Small intestine (tissue), 7 donors: ENCODE measurements at regions not wholly inside any gene's neighbourhood (a gene's known extent, or its start where the extent isn't known, plus 50 kb on each side); places are given as distances from the start of the nearest gene placed in this dataset.

Source experiments
- DNase-seq, 2 donors: peaks; one replicate each; pipeline versions ENCODE4 v3.0.0 to v3.0.0-alpha.2; 2013
- FAIRE-seq: peaks from 2 replicates; lab custom pipeline; 2012; peaks lifted over from hg19 to GRCh38; lab: Jason Lieb, UNC
- H3K27ac ChIP-seq, 3 donors: one replicate each; pipeline ENCODE4 v1.5.1; 2013; ENCODE audit warnings: low read length in 2 of 3, mild to moderate bottlenecking in 2 of 3, control low read depth in 1 of 3, inconsistent platforms in 1 of 3, low read depth in 1 of 3, moderate library complexity in 1 of 3
- H3K27me3 ChIP-seq, 3 donors: one replicate each; pipeline ENCODE4 v1.6.1; 2013; ENCODE audit warnings: low read length in 3 of 3, inconsistent platforms in 1 of 3; ENCODE audit not compliant: control insufficient read depth in 3 of 3, insufficient read depth in 3 of 3
- H3K36me3 ChIP-seq, 3 donors: one replicate each; pipeline ENCODE4 v1.6.1; 2013; ENCODE audit warnings: low read length in 3 of 3, inconsistent platforms in 1 of 3, low read depth in 1 of 3, mild to moderate bottlenecking in 1 of 3, moderate library complexity in 1 of 3; ENCODE audit not compliant: control insufficient read depth in 3 of 3, insufficient read depth in 2 of 3
- H3K4me1 ChIP-seq, 3 donors: one replicate each; pipeline ENCODE4 v1.6.1; 2013; ENCODE audit warnings: low read length in 2 of 3, inconsistent platforms in 1 of 3, low read depth in 1 of 3, mild to moderate bottlenecking in 1 of 3, moderate library complexity in 1 of 3; ENCODE audit not compliant: control insufficient read depth in 3 of 3, insufficient read depth in 2 of 3
- H3K4me3 ChIP-seq, 3 donors: one replicate each; pipeline ENCODE4 v1.5.1; 2013; ENCODE audit warnings: low read length in 3 of 3, control low read depth in 1 of 3, inconsistent platforms in 1 of 3, low read depth in 1 of 3, mild to moderate bottlenecking in 1 of 3, moderate library complexity in 1 of 3
- H3K9me3 ChIP-seq, 2 donors: one replicate each; pipeline ENCODE4 v1.6.1; 2013; ENCODE audit warnings: low read depth in 1 of 2, low read length in 1 of 2; ENCODE audit not compliant: control insufficient read depth in 2 of 2, insufficient read depth in 1 of 2
- WGBS, 3 donors: extraction: QIAGEN DNeasy Blood & Tissue Kit; methylation state at CpG; one replicate each; pipeline ENCODE4 v1.1.7; 2013; 5-methylcytosine and 5-hydroxymethylcytosine counted together
- donor health status: healthy with polysubstance abuse.
- donor health status: control.
- donor health status: control.
- donor health status: Bipolar disorder and iron deficiency.
- donor health status: healthy.

GRCh38 chr15:62491642-62492041 lies 326.6 kb upstream of the C2CD4B start:
- DNase-seq = no peak
- H3K36me3 ChIP-seq = no peaks in the 10 kb centered on the region
- FAIRE-seq = no peak
- 69 to 83% (median 78%) methylated on average over 2 of the region's 2 CpGs for WGBS, 3 donors
- H3K4me1 ChIP-seq = peaks cover 0 to 14% (median 0%) of the 10 kb centered on the region in 3 donors
- H3K27me3 ChIP-seq = no peaks in the 10 kb centered on the region
- no peaks in the 10 kb centered on the region for H3K9me3 ChIP-seq
- H3K27ac ChIP-seq = no peak overlapping the region
- H3K4me3 ChIP-seq = no peak overlapping the region

- Histone ChIP-seq H3K27ac (no peak overlapping the region), H3K27me3 (no peaks in the 10 kb centered on the region), H3K4me1 (peaks cover 0 to 14% (median 0%) of the 10 kb centered on the region in 3 donors), H3K36me3 (no peaks in the 10 kb centered on the region), H3K4me3 (no peak overlapping the region), H3K9me3 (no peaks in the 10 kb centered on the region)
- 68 to 84% (median 79%) methylated on average over 6 of the region's 6 CpGs for WGBS, 3 donors
- DNase-seq (no peak), FAIRE-seq (no peak)
Measured at GRCh38 chr15:62492900-62493299, 327.8 kb upstream of the C2CD4B start.

GRCh38 chr15:62494197-62494596 lies 329.1 kb upstream of the C2CD4B start:
- Histone ChIP-seq H3K4me1 (peaks cover 0 to 14% (median 0%) of the 10 kb centered on the region in 3 donors), H3K27me3 (no peaks in the 10 kb centered on the region), H3K4me3 (no peak overlapping the region), H3K9me3 (no peaks in the 10 kb centered on the region), H3K36me3 (no peaks in the 10 kb centered on the region), H3K27ac (no peak overlapping the region)
- DNase-seq = no peak
- 75 to 88% (median 85%) methylated on average over 4 of the region's 4 CpGs for WGBS, 3 donors
- no peak for FAIRE-seq

GRCh38 chr15:62495670-62496614 lies 330.9 kb upstream of the C2CD4B start:
- Histone ChIP-seq H3K27ac (peak overlapping the region in 1 of 3 donors; percentile 61), H3K36me3 (no peaks in the 10 kb centered on the region)

GRCh38 chr15:62497356-62497755 lies 332.3 kb upstream of the C2CD4B start:
- no peak for DNase-seq

More at GRCh38 chr15:62495670-62496614, 330.9 kb upstream of the C2CD4B start:
- H3K4me1 ChIP-seq = peaks cover 0 to 14% (median 0%) of the 10 kb centered on the region in 3 donors
- 53 to 61% (median 60%) methylated on average over 9 of the region's 9 CpGs for WGBS, 3 donors
- no peak for FAIRE-seq
- H3K4me3 ChIP-seq = no peak overlapping the region
- H3K27me3 ChIP-seq = no peaks in the 10 kb centered on the region
- DNase-seq = peak in 1 of 2 donors; percentile 40
- no peaks in the 10 kb centered on the region for H3K9me3 ChIP-seq

GRCh38 chr15:62498278-62498677 lies 333.2 kb upstream of the C2CD4B start:
- Histone ChIP-seq H3K36me3 (no peaks in the 10 kb centered on the region), H3K9me3 (no peaks in the 10 kb centered on the region), H3K27ac (no peak overlapping the region), H3K4me3 (no peak overlapping the region), H3K27me3 (no peaks in the 10 kb centered on the region), H3K4me1 (peaks cover 0 to 14% (median 0%) of the 10 kb centered on the region in 3 donors)
- WGBS, 3 donors = 87 to 91% (median 87%) methylated on average over 4 of the region's 4 CpGs
- FAIRE-seq (no peak), DNase-seq (no peak)

More at GRCh38 chr15:62497356-62497755, 332.3 kb upstream of the C2CD4B start:
- 73 to 88% (median 78%) methylated on average over 2 of the region's 2 CpGs for WGBS, 3 donors
- Histone ChIP-seq H3K27me3 (no peaks in the 10 kb centered on the region), H3K9me3 (no peaks in the 10 kb centered on the region), H3K36me3 (no peaks in the 10 kb centered on the region), H3K27ac (no peak overlapping the region), H3K4me1 (peaks cover 0 to 14% (median 0%) of the 10 kb centered on the region in 3 donors), H3K4me3 (no peak overlapping the region)
- FAIRE-seq = no peak

GRCh38 chr15:62498712-62499111 lies 333.6 kb upstream of the C2CD4B start:
- Histone ChIP-seq H3K4me3 (no peak overlapping the region), H3K36me3 (no peaks in the 10 kb centered on the region), H3K4me1 (peaks cover 0 to 14% (median 3%) of the 10 kb centered on the region in 3 donors), H3K9me3 (no peaks in the 10 kb centered on the region), H3K27ac (no peak overlapping the region), H3K27me3 (no peaks in the 10 kb centered on the region)
- FAIRE-seq (no peak), DNase-seq (no peak)
- 91 to 96% (median 95%) methylated on average over 1 of the region's 1 CpG for WGBS, 3 donors

GRCh38 chr15:62500325-62500724 lies 335.2 kb upstream of the C2CD4B start:
- 88 to 92% (median 90%) methylated on average over 1 of the region's 1 CpG for WGBS, 3 donors
- H3K9me3 ChIP-seq = no peaks in the 10 kb centered on the region
- peaks cover 0 to 10% (median 9%) of the 10 kb centered on the region in 3 donors for H3K4me1 ChIP-seq
- no peak for FAIRE-seq
- no peaks in the 10 kb centered on the region for H3K36me3 ChIP-seq
- H3K27me3 ChIP-seq = no peaks in the 10 kb centered on the region
- no peak for DNase-seq
- no peak overlapping the region for H3K4me3 ChIP-seq
- no peak overlapping the region for H3K27ac ChIP-seq
